HCT116 (cell line): ENCODE measurements at regions not wholly inside any gene's neighbourhood (a gene's known extent, or its start where the extent isn't known, plus 50 kb on each side); places are given as distances from the start of the nearest gene placed in this dataset.
"Not testable (repeated sequence)": the region's sequence is repeated elsewhere in the genome, so short reads cannot be mapped to it uniquely, and the experiment has no call there.

Experiments
- CBX3 ChIP-seq: IDR thresholded peaks from 2 replicates; pipeline ENCODE4 v1.6.1; 2012; ENCODE audit warnings: low read depth
- CEBPB ChIP-seq: IDR thresholded peaks from 2 replicates; pipeline ENCODE4 v1.6.1; 2012; ENCODE audit warnings: low read depth
- CTCF ChIP-seq, 3 experiments: fragments of 200-600 bp in 1 of 3; sonication (generic) in 1 of 3; IDR thresholded peaks in 2 of 3; conservative IDR thresholded peaks in 1 of 3; 2 replicates each; pipeline ENCODE4 v1.5.1; 2012 to 2017; ENCODE audit warnings: low read depth in 2 of 3, low read length in 2 of 3, antibody characterized with exemption in 1 of 3, borderline replicate concordance in 1 of 3, control low read depth in 1 of 3, mild to moderate bottlenecking in 1 of 3, mixed read lengths in 1 of 3, mixed run types in 1 of 3, moderate library complexity in 1 of 3; ENCODE audit not compliant: insufficient read depth in 1 of 3
- EZH2phosphoT487 ChIP-seq: fragments of 200-600 bp; IDR thresholded peaks from 2 replicates; pipeline ENCODE4 v1.6.1; 2018; ENCODE audit warnings: antibody characterized with exemption, borderline replicate concordance
- POLR2A ChIP-seq: IDR thresholded peaks from 2 replicates; pipeline ENCODE4 v1.7.0; 2011; ENCODE audit warnings: borderline replicate concordance; ENCODE audit not compliant: insufficient read depth, insufficient read length; ENCODE audit errors: extremely low read depth
- RAD21 ChIP-seq: IDR thresholded peaks from 2 replicates; pipeline ENCODE4 v1.6.1; 2012; ENCODE audit warnings: low read depth, mild to moderate bottlenecking
- YY1 ChIP-seq: IDR thresholded peaks from 2 replicates; pipeline ENCODE4 v1.6.1; 2011; ENCODE audit warnings: low read length, low read depth, moderate library complexity, mild to moderate bottlenecking; ENCODE audit not compliant: insufficient replicate concordance; ENCODE audit errors: extremely low read depth
- TF ChIP-seq, protein P1 (sequence below): IDR thresholded peaks from 2 replicates; pipeline ENCODE4 v1.6.1; 2012; ENCODE audit warnings: low read depth

DNA sequence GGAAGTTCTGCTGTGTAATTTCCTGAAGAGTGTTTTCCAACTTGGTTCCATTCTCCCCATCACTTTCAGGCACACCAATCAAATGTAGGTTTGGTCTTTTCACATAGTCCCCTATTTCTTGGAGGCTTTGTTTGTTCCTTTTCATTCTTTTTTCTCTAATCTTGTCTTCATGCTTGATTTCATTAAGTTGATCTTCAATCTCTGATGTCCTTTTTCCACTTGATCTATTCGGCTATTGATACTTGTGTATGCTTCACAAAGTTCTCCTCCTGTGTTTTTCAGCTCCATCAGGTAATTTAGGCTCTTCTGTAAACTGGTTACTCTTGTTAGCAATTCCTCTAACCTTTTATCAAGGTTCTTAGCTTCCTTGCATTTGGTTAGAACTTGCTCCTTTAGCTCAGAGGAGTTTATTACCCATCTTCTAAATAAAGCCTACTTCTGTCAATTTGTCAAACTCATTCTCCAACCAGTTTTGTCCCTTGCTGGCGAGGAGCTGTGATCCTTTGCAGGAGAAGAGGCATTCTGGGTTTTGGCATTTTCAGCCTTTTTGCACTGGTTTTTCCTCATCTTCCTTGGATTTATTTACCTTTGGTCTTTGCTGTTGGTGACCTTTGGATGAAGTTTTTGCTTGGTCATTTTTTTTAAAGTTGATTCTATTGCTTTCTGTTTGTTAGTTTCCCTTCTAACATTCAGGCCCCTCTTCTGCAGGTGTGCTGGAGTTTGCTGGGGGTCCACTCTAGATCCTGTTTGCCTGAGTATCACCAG is 261.5 kb downstream of the FOXG1 start:
- TF ChIP-seq CTCF (IDR thresholded peaks at IDR 0.05 in 2 of 3, conservative IDR thresholded peaks at IDR 0.05 in 1 of 3; ENCODE audit: borderline replicate concordance in 1 of 3, insufficient read depth in 1 of 3, low read depth in 2 of 3, low read length in 2 of 3); POLR2A; YY1; EZH2phosphoT487; RAD21; CBX3; CEBPB: not testable (repeated sequence)
- TF ChIP-seq, protein P1, sequence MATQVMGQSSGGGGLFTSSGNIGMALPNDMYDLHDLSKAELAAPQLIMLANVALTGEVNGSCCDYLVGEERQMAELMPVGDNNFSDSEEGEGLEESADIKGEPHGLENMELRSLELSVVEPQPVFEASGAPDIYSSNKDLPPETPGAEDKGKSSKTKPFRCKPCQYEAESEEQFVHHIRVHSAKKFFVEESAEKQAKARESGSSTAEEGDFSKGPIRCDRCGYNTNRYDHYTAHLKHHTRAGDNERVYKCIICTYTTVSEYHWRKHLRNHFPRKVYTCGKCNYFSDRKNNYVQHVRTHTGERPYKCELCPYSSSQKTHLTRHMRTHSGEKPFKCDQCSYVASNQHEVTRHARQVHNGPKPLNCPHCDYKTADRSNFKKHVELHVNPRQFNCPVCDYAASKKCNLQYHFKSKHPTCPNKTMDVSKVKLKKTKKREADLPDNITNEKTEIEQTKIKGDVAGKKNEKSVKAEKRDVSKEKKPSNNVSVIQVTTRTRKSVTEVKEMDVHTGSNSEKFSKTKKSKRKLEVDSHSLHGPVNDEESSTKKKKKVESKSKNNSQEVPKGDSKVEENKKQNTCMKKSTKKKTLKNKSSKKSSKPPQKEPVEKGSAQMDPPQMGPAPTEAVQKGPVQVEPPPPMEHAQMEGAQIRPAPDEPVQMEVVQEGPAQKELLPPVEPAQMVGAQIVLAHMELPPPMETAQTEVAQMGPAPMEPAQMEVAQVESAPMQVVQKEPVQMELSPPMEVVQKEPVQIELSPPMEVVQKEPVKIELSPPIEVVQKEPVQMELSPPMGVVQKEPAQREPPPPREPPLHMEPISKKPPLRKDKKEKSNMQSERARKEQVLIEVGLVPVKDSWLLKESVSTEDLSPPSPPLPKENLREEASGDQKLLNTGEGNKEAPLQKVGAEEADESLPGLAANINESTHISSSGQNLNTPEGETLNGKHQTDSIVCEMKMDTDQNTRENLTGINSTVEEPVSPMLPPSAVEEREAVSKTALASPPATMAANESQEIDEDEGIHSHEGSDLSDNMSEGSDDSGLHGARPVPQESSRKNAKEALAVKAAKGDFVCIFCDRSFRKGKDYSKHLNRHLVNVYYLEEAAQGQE = not testable (repeated sequence)
